HEK293T (cell line): ENCODE measurements at regions not wholly inside any gene's neighbourhood (a gene's known extent, or its start where the extent isn't known, plus 50 kb on each side); places are given as distances from the start of the nearest gene placed in this dataset.

ENCODE experiments used
- CTCF ChIA-PET: fragments of 350-600 bp; formaldehyde crosslinking; extraction: SDS; loops from one replicate; lab custom pipeline; 2021; ENCODE audit warnings: antibody characterized with exemption, inconsistent platforms; lab: Yijun Ruan, JAX
- POLR2A ChIA-PET: fragments of 350-600 bp; formaldehyde crosslinking; extraction: SDS; loops from one replicate; lab custom pipeline; 2020; ENCODE audit warnings: antibody characterized with exemption, inconsistent platforms; lab: Yijun Ruan, JAX
- DNase-seq: peaks from one replicate; pipeline ENCODE4 v3.0.0; 2012; ENCODE audit warnings: mixed read lengths; ENCODE audit errors: extremely low spot score
- ARNT ChIP-seq: fragments of 450-650 bp; IDR thresholded peaks from 2 replicates; pipeline ENCODE4 v1.6.1; 2017; ENCODE audit warnings: mild to moderate bottlenecking
- BHLHE40 ChIP-seq: fragments of 450-650 bp; IDR thresholded peaks from 2 replicates; pipeline ENCODE4 v1.6.1; 2016; ENCODE audit warnings: mild to moderate bottlenecking, moderate library complexity, borderline replicate concordance
- CTBP1 ChIP-seq: fragments of 450-650 bp; IDR thresholded peaks from 2 replicates; pipeline ENCODE4 v1.6.1; 2016; ENCODE audit warnings: borderline replicate concordance
- ELF4 ChIP-seq: fragments of 450-650 bp; IDR thresholded peaks from 2 replicates; pipeline ENCODE4 v1.6.1; 2017; ENCODE audit warnings: antibody characterized with exemption
- FOXA1 ChIP-seq: fragments of 450-650 bp; IDR thresholded peaks from 2 replicates; pipeline ENCODE4 v1.6.1; 2016; ENCODE audit warnings: mild to moderate bottlenecking
- FOXK2 ChIP-seq: fragments of 450-650 bp; IDR thresholded peaks from 2 replicates; pipeline ENCODE4 v1.6.1; 2016; ENCODE audit warnings: mild to moderate bottlenecking
- FOXM1 ChIP-seq: fragments of 450-650 bp; IDR thresholded peaks from 2 replicates; pipeline ENCODE4 v1.6.1; 2017; ENCODE audit warnings: mild to moderate bottlenecking, borderline replicate concordance
- HDGF ChIP-seq: fragments of 450-650 bp; IDR thresholded peaks from 2 replicates; pipeline ENCODE4 v1.6.1; 2017; ENCODE audit warnings: antibody characterized with exemption, borderline replicate concordance
- L3MBTL2 ChIP-seq: fragments of 450-650 bp; conservative IDR thresholded peaks from 2 replicates; pipeline ENCODE4 v1.6.1; 2016; ENCODE audit warnings: mild to moderate bottlenecking
- LEF1 ChIP-seq: fragments of 450-650 bp; IDR thresholded peaks from 2 replicates; pipeline ENCODE4 v1.6.1; 2017; ENCODE audit warnings: mild to moderate bottlenecking, borderline replicate concordance
- NFRKB ChIP-seq: fragments of 450-650 bp; IDR thresholded peaks from 2 replicates; pipeline ENCODE4 v1.6.1; 2016; ENCODE audit warnings: mild to moderate bottlenecking, moderate library complexity
- PKNOX1 ChIP-seq: fragments of 450-650 bp; IDR thresholded peaks from 2 replicates; pipeline ENCODE4 v1.6.1; 2016
- SP1 ChIP-seq: fragments of 450-650 bp; IDR thresholded peaks from 2 replicates; pipeline ENCODE4 v1.6.1; 2017
- SUZ12 ChIP-seq: fragments of 450-650 bp; IDR thresholded peaks from 2 replicates; pipeline ENCODE4 v1.6.1; 2016; ENCODE audit warnings: mild to moderate bottlenecking
- TARDBP ChIP-seq: fragments of 450-650 bp; IDR thresholded peaks from 2 replicates; pipeline ENCODE4 v1.6.1; 2016
- ZNF384 ChIP-seq: fragments of 450-650 bp; IDR thresholded peaks from 2 replicates; pipeline ENCODE4 v1.6.1; 2016

- TF ChIP-seq NFRKB: no peak
- TF ChIP-seq LEF1: no peak
- TF ChIP-seq ARNT: no peak
- TF ChIP-seq FOXA1: no peak
- TF ChIP-seq ZNF384: no peak
- TF ChIP-seq SUZ12: no peak
- TF ChIP-seq FOXM1: no peak
- TF ChIP-seq CTBP1: no peak
- TF ChIP-seq TARDBP: no peak
- no peak for TF ChIP-seq SP1
- TF ChIP-seq BHLHE40: no peak
- no peak for TF ChIP-seq FOXK2
- DNase-seq: no peak
- POLR2A ChIA-PET: no interaction called here
- CTCF ChIA-PET: no interaction called here
Observed at GRCh38 chr19:29370276-29370675, 155.5 kb upstream of the VSTM2B start.

DNA sequence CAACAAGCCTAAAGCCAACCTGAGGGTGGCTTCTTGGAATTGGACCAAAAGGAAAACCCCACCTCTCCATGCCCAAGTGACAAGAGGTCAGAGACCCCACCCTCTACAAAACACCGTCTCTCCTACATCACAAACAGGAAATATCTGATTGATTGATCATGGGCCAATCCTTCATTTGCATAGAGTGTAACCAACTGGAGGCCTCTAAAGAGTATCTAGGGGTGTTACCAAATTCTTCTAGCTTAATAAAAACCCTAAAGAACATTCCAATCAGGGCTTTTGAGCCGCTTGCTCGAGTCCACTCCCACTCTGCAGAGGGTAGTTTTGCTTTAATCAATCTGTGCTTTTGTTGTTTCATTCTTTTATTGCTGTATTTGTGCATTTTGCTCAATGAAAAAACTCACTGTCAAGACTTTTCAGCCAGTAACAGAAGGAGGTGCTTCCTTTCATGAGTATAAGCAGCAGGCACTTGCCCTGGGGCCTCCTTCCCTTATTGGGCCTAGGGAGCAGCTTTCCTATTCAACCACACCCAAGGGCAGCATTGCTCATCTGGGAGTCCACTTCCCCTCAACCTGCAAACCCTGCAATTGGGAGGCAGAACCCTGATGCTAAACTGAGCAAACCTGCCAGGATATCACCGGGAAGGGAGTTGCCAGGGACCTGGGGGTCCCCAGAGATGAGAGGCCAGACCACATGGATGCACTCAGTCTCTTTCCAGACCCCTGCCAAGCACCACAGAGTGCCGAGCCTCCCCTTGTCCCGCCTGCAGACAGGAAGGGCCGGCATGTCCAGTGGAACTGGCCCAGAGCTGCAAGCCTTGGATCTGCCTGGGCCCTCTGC, 154.3 kb upstream of the VSTM2B start:
- TF ChIP-seq LEF1: no peak
- TF ChIP-seq ARNT: no peak
- TF ChIP-seq TARDBP: no peak
- TF ChIP-seq BHLHE40: no peak
- TF ChIP-seq CTBP1: no peak
- TF ChIP-seq NFRKB: no peak
- TF ChIP-seq SP1: no peak
- no peak for TF ChIP-seq PKNOX1
- TF ChIP-seq ZNF384: no peak
- ChIA-PET CTCF (no interaction called here), POLR2A (no interaction called here)
- peak; percentile 1 for DNase-seq

GRCh38 chr19:29372091-29372415, 153.7 kb upstream of the VSTM2B start:
- no peak for DNase-seq
- TF ChIP-seq CTBP1: no peak
- TF ChIP-seq FOXM1: no peak
- no peak for TF ChIP-seq LEF1
- no peak for TF ChIP-seq FOXK2
- TF ChIP-seq L3MBTL2: no peak
- no peak for TF ChIP-seq TARDBP
- no peak for TF ChIP-seq NFRKB
- TF ChIP-seq PKNOX1: no peak
- TF ChIP-seq HDGF: no peak
- TF ChIP-seq ELF4: no peak
- no peak for TF ChIP-seq ZNF384
- no peak for TF ChIP-seq SP1
- no peak for TF ChIP-seq ARNT
- TF ChIP-seq BHLHE40: no peak
- CTCF ChIA-PET: no interaction called here
- POLR2A ChIA-PET: no interaction called here

DNA sequence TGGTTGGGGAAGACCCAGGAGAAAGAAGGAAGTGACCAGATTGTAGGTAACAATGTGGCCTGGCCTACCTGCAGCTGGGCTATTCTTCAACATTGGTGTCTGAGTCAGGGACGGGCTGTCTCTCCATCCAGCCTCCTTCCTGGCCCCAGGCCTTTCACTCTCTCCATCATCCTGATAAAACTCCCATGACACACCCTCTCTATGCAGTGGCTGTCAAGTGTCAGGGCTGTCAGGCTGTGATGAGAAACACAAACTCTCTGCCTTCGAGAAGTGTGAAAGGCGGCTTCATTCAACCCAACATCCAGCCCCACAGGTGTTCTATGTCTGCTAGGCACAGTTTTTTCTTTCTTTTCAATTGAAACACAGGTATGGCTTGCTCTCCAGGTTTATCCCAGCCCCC, 153.3 kb upstream of the VSTM2B start:
- POLR2A ChIA-PET: no interaction called here
- CTCF ChIA-PET: no interaction called here

GRCh38 chr19:29372921-29373797, 152.6 kb upstream of the VSTM2B start:
- TF ChIP-seq FOXM1 (no peak), FOXA1 (no peak), HDGF (no peak), LEF1 (no peak), TARDBP (no peak), NFRKB (no peak), SP1 (no peak), ARNT (no peak), CTBP1 (no peak), ELF4 (no peak), FOXK2 (no peak), PKNOX1 (no peak), BHLHE40 (no peak), L3MBTL2 (no peak), SUZ12 (no peak), ZNF384 (no peak)
- ChIA-PET CTCF (no interaction called here), POLR2A (no interaction called here)
- no peak for DNase-seq

More for the DNA sequence above, 153.3 kb upstream of the VSTM2B start:
- DNase-seq: peak; percentile 0
- TF ChIP-seq HDGF: no peak
- TF ChIP-seq ARNT: no peak
- no peak for TF ChIP-seq NFRKB

- ChIA-PET POLR2A (no interaction called here), CTCF (no interaction called here)
- TF ChIP-seq NFRKB: no peak
- TF ChIP-seq PKNOX1: no peak
- TF ChIP-seq FOXM1: no peak
- TF ChIP-seq BHLHE40: no peak
- TF ChIP-seq L3MBTL2: no peak
- TF ChIP-seq ELF4: no peak
- TF ChIP-seq SUZ12: no peak
- TF ChIP-seq ARNT: no peak
- no peak for TF ChIP-seq SP1
- TF ChIP-seq FOXK2: no peak
- TF ChIP-seq CTBP1: no peak
- no peak for TF ChIP-seq TARDBP
- no peak for TF ChIP-seq ZNF384
- TF ChIP-seq FOXA1: no peak
- TF ChIP-seq HDGF: no peak
- no peak for TF ChIP-seq LEF1
- DNase-seq: no peak
Observed at GRCh38 chr19:29375429-29376119, 150.2 kb upstream of the VSTM2B start.
